ENCODE measurements at regions not wholly inside any gene's neighbourhood (a gene's known extent, or its start where the extent isn't known, plus 50 kb on each side); places are given as distances from the start of the nearest gene placed in this dataset.
"Not testable (repeated sequence)": the region's sequence is repeated elsewhere in the genome, so short reads cannot be mapped to it uniquely, and the experiment has no call there.

DNA sequence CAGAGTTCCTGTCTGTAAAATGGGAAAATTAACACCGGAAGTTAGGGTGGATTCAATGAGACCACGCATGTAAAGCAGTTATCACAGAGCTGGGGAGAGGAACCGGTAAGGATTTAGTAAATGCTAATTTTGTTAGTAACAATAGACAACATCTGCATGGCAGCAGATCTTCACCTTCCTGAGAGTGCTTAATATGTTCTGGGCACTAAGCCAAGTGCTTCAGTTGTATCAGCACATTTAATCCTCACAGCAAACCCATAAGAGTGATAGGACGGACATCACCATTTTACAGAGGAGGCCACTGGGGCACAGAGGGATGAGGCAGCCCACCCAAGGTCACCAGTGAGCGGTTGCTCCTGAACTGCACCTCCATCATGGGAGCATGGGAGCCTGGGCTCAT, 189.4 kb downstream of the WNT5A start:
- DNase-seq (ENCODE audit: low read depth in 4 of 4, low spot score in 2 of 4): no peak

DNA sequence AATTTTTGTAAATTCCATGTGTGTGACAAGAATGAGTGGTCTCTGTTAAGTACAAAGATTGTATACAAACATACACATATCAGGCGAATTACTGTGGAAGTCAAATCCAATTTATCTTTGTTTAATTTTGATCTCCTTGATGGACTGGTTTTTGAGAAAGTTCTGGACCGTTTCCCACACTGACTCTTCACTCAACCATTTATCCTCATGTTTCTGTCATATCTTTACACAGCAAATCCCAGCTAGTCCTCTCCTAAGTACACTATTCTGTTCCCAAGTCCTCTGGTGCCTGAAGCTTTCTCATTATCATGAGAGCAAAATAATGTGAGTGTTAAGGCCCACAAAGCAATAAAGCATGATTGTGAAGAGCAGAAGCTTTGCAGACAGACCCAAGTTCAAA, 189.9 kb downstream of the WNT5A start:
- DNase-seq (ENCODE audit: low read depth in 4 of 4, low spot score in 2 of 4): no peak

DNA sequence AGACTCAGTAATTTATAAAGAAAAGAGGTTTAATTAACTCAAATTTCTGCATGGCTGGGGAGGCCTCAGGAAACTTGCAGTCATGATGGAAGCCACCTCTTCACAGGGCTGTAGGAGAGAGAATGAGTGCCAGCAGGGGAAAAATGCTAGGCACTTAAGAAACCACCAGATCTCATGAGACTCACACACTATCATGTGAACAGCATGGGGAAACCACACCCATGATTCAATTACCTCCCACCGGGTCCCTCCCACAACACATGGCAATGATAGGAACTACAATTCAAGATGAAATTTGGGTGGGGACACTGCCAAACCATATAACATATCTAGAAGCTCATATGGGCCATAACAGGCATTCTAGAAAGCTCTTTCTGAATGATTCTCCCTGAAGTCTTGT, 190.3 kb downstream of the WNT5A start:
- no peak for DNase-seq (ENCODE audit: low read depth in 4 of 4, low spot score in 2 of 4)

DNA sequence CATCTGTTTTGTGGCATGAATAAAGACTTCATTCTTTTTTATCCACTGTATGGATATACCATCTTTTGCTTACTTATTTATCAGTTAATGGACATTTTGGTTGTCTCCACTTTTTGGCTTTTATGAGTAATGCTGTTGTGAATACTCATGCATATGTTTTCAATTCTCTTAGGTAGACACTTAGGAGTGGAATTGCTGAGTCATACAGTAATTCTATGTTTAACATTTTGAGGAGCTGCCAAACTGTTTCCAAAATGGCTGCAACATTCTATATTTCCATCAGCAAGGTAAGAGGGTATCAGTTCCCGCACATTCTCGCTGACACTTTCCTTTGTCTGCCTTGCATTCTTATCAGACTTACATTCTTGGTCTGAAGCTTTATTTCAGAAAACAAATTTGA, 191.1 kb downstream of the WNT5A start:
- DNase-seq (ENCODE audit: low read depth in 4 of 4, low spot score in 2 of 4): no peak

DNA sequence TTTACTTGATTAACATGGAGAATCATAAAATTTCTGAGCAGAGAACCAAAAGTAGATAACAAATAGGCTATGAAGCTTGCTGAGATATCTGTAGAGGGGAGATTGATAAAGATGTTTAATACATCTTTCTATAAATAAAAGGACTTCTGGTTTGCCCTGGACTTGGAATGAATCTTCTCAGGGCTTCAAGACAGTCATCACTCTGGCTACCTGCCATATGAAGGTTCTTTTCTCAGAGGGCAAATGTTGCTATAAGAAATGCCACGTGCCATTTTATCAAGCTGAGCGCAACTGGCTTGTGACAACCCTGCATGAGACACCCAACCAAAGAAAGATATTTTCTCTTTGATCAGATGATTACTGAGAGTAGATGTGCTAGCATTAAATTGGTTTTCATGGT, 192.5 kb downstream of the WNT5A start:
- no peak for DNase-seq (ENCODE audit: low read depth in 4 of 4, low spot score in 2 of 4)

DNA sequence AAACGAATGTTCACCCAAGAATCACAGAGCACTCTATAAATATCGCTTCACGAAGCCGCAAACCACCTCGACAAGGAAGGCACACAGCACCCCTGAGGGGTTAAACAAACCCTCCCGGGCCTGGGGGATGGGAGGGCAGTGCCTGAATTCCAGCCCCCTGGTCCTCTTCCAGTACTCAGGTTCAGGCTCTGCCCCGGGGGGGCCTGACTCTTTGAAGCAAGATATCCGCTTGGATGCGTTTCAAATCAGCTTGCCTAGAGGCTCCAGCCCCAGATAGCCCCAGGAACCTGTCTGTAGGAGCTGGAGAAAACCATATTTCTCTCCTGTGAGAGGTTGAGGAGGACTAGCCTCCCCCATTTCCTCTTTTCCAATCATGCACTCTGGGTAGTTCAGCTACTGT, 194.7 kb downstream of the WNT5A start:
- DNase-seq (ENCODE audit: low read depth in 4 of 4, low spot score in 2 of 4): peak in 1 of 4 donors; percentile 52

DNA sequence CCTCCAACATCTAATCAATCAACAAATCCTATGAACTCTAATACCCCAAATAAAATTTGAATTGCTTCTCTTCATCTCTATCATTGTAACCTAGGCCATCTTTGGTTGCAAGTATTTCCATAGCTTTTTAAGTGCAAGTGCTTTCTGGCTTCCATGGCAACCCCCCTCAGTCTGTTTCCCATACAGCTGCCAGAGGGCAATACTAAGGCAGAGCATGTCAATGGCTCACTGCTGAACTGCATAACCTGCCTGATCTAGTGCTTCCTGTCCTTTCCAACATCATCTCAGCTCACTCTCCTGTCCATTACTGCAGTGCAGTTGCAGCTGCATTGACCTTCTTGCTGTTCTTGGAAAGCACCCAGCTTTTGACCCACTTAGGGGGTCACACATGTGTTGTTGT, 198.4 kb downstream of the WNT5A start:
- no peak for DNase-seq (ENCODE audit: low read depth in 4 of 4, low spot score in 2 of 4)

DNA sequence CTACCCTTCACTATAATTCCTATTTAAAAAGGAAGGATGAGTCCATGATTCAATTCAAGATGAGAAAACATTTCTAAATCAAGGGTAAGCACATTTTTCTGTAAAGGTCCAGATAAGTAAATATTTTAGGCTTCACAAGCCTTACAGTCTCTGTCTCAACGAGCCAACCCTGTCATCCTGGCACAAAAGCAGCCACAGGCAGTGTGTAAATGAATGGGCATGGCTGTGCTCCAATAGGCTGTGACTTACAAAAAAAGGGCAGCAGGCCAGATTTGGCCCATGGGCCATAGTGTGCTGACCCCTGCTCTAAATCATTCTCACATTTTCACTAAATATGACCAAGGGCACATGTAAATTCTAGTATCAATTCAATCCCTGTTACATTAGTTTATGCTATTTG, 200.4 kb downstream of the WNT5A start:
- no peak for DNase-seq (ENCODE audit: low read depth in 4 of 4, low spot score in 2 of 4)

DNA sequence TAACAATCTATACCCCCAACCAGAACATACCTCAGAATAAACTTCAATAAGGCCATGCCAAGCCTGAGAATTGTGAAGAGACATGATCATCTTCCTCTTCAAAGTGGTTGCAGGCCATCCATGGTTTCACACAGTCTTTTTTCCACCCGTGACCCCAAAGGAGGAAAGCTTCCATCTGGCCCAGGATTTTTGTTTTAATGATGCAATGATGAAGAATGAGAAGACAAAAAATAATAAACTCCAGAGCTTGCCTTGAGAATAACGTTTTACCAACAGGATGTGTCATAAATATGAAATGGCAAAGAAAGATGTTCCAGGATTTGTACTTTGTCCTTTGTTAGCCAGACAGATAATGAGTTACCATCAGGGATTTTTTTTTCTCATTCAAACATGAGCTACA, 201.9 kb downstream of the WNT5A start:
- no peak for DNase-seq (ENCODE audit: low read depth in 4 of 4, low spot score in 2 of 4)

DNA sequence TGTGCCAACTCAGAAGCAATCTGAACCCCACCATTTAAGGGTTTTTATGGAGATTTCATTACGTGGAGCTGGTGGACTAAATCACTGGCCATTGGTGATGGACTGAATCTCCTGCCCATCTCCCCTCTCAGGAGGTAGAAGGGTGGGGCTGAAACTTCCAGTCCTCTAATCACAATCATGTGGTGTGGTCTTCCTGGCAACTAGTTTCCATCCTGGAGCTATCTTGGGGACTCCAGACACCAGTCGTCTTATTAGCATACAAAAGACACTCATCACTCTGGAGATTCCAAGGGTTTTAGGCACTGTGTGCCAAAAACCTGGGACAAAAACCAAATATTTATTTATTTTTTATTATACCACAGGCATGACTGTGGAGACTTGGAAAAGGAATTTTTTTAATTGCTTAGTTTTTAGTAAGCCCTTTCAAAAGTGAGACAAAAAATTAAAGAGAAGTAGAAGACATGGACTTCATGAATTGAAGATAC, 203.6 kb downstream of the WNT5A start:
- DNase-seq (ENCODE audit: low read depth in 4 of 4, low spot score in 2 of 4): no peak

DNA sequence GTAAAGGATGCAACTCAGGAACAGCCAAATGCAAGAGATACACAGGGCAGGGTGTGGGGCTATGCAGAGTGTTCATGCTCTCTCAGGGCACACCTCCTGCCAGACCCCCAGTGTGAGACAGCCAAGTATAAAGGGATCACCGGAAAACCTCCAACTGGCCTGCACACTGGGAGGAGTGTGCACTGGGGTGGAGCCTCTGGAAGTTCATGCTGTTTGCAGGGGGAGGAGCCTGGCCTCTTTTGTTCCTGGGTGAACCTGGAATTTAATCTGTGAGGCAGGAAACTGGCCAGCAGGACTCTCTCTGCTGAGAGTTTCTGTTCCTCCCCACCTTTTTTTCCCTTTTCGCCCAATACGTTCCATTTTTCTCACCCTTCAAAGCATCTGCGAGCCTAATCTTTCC, 204.1 kb downstream of the WNT5A start:
- no peak for DNase-seq (ENCODE audit: low read depth in 4 of 4, low spot score in 2 of 4)

DNA sequence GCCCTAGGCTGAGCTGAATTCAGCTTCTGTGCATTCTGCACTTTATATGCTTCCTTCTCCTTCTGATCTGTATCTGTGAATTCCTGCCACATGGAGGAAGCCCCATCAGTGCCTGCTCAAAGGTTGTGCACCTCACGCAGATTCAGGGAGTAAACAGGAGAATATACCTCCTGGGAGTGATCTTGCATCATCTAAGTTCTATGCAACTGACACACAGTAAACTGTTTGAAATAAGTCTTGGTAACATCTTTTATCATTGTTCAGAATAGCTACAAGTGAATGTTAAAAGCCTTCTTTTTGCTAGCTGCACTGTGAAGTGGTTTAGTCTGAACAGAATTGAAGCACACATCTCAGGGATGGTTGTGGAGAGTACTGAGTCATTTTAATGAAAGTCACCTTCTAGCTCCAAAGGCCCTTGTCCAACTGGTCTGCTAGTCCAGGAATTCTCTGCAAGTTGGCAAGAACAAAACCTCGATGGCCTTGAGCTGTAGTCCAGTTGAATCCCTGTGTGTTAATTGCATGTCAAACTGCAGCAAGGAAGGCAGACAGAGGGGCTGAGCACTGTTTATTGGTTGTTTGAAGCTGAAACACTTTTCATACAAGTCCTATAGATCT, 215.0 kb downstream of the WNT5A start:
- no peak for DNase-seq (ENCODE audit: low read depth in 4 of 4, low spot score in 2 of 4)

DNA sequence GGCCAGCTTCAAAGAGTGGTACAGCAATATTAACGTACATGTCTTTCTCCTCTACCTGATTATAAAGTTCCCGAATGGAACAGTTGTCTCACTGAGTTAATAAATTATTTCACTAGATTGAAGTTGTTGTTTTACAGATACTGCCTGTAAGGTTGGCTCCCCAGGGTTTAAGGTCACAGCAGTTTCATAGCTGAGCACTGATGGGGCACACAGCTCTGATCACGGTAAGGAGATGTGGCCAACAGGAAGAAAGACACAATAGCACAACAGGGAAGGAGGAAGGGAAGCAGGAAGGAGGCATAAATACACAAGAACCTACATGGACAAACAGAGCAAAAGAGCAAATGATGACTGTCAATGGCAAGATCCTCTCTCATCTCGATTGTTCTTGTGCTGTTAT, 215.6 kb downstream of the WNT5A start:
- DNase-seq (ENCODE audit: low read depth in 4 of 4, low spot score in 2 of 4): no peak

DNA sequence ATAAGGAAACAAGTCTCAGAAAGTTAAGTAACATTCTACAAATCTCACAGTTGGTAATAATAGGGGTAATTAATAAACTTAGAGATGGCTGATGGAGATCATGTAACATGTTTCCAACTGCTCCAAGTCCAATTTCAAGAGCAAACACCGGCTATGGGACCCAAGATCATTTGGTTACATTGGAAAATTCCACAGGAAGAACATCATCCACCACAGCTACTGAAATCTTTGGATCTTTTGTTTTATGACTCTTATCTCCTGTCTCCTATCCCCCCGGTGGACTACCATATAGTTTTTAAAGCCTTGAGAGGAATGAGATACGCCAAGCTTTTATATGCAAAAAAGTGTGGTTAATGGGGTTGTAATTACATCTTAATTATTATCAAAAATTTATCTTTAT, 216.1 kb downstream of the WNT5A start:
- no peak for DNase-seq (ENCODE audit: low read depth in 4 of 4, low spot score in 2 of 4)

DNA sequence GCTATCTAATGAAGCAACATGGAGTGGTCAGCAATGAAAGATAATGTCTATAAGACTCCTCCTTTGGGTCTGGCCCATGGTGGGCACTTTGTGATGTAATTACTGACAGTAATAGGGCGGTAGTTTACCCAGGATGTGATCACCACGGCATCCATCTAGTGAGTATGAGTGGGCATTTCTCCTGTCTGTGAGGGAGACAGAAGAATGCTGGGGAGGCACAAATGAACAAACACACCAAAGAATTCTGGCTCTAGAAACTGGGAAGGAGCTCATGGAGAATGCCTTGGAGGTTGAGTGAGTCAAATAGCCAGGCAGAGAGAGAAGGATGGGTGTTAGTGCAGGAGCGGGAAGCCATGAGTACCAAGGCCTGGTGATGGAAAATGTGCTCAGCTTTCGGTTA, 217.5 kb downstream of the WNT5A start:
- DNase-seq (ENCODE audit: low read depth in 4 of 4, low spot score in 2 of 4): no peak

DNA sequence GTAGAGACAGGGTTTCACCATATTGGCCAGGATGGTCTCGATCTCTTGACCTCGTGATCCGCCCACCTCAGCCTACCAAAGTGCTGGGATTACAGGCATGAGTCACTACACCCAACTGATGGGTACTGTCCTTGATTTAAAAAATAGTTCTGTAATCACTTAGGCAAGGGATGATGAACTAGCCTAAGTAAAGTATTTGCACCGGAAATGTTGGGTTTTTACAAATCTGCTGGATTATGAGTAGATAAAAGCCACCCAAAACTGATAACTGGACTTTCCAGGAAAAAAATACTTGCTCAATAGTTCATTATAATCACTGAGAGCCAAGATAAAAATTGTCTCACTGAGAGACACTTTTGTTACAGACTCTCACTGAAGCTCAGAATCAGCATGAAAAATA, 218.0 kb downstream of the WNT5A start:
- DNase-seq (ENCODE audit: low read depth in 4 of 4, low spot score in 2 of 4): no peak

DNA sequence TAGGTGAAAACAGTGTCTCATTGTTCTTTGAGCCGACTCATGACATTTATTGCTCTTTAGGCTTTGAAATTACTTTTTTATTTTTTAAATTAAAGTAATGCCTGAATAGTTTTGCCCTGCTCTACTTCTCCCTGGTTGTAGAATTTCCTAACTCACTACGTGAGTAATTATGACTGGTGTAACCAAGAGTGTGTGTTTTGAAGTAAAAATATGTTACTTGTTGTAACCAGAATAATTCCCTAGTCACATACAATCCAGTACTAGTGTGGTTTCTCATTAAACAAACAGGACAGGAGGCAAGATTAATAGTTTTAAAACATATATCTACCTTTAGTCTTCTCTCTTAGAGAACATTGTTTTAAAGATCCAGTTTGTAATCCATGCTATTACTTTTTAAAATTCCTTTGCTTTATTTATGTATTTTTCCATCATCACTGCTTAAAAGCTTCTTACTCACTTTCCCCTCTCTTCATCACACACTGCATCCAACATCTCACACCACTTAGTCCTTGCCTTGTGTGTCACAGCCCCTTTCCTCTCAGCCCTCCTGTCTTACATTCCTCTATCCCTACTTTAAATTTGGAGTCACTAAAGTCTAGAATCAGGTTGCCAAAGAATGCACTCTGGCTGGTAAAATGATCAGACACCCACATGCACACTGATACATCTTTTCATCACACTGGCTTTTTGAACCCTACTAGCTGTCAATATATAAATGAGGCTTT, 219.7 kb downstream of the WNT5A start:
- DNase-seq (ENCODE audit: low read depth in 4 of 4, low spot score in 2 of 4): no peak

DNA sequence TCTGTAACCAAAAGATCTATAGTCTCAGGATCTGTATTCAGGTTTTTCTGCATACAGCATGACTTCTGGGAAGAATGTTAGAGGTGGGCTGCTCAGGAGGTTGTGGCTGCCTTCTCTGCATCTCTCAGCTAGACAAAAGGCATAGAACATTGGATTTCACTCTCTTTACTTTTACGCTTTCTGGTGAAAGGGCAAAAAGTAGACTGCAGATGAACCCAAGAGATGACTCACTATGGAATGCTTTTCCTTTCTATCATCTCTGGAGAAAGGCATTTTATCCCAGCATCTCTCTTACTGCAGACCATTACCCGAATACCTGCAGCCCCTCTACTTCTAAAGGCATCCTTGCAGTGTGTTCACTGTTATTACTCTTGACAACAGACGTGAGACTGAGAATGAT, 222.2 kb downstream of the WNT5A start:
- no peak for DNase-seq (ENCODE audit: low read depth in 4 of 4, low spot score in 2 of 4)

DNA sequence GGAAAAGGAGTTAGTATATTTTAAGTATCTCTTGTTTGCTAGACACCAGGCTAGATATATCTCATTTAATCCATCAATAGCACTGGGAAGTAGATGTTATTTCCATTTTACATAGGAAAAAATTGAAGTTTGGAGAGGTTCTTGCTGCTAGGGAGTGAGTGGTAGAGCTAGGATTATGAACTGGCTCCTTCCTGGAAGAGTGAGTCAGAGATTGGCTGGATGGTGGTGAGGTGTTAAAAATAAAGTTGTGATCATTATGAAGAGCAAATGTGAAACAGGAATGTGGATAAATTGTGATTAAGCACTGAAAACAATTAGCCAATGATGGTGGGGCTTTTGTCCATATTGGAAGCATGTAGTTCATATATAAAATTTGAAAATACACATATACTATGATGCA, 234.2 kb downstream of the WNT5A start:
- no peak for DNase-seq (ENCODE audit: low read depth in 4 of 4, low spot score in 2 of 4)

DNA sequence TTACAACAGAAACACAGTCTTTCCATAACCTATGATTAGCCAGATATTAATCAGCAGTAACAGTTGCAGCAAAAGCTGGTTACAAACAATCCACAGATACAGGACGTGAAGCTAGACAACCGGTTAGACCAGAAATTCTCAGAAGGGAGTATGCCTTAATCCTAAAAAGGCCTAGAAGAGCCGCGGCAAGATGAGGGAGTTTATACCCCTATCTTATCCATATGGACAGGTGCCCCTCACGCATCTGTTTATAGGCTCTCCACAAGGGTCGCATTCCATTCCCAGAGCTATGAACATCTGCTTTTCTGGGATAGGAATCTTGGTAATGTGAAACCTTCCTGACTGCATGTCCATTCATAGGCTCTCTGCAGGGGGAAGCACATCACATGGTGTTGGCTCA, 237.9 kb downstream of the WNT5A start:
- DNase-seq (ENCODE audit: low read depth in 4 of 4, low spot score in 2 of 4): not testable (repeated sequence)

DNA sequence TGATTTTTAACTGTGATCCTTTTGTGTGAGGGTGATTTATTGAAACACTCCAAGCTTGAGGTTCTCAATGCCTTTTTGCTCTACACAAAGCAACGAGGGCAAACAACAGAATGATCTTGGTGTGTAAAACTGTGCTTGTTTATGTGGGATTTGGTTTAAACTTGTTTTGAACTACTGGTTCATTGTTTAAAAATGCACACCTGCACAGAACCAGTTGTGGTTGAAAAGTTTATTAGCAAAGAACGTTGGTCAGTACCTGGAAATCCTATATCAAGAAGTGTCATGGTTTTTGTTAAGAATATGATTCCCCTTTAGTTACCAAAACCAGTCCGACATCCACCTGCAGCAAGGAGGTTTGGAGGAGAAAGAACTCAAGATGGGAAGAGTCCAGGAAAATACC, 239.4 kb downstream of the WNT5A start:
- DNase-seq (ENCODE audit: low read depth in 4 of 4, low spot score in 2 of 4): no peak

DNA sequence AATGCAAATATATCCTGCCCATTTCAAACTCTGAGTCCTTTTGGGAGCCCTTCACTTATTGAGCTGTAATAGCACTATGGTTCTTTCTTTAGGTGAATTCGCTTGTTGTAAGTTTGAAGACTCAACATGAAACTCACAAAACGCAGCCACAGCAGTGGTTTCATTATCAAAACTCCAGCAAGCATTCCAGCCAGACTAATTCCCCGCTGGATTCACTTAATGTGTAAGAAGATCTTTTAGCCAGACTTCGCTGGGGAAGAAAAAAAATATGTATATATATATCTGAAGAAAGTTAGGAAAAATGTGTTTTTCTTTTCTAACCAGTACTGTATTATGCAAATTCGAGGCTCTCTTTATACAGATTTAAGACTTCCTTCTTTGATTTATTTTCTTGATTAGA, 241.1 kb downstream of the WNT5A start:
- peak in 1 of 4 donors; percentile 3 for DNase-seq (ENCODE audit: low read depth in 4 of 4, low spot score in 2 of 4)

DNA sequence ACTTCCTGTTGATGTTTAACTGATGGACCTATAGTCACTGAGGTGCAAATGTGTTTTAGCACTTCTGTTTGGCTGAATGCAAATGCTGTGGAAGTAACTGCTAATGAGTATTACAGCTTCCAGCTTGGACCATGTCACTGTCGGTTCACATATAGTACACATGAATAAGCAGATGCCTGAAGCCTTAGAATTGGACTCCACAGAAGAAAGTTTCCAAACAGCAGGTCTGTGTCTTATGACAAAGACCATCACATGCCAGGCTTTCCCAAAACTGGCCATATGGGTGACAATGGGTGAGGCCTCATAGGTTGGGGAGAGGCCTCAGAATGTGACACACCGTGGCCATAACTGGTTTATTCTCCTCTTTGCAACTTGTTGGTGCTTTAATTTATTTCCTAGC, 241.8 kb downstream of the WNT5A start:
- no peak for DNase-seq (ENCODE audit: low read depth in 4 of 4, low spot score in 2 of 4)
